Skeletal muscle cell (primary cell): ENCODE measurements at regions not wholly inside any gene's neighbourhood (a gene's known extent, or its start where the extent isn't known, plus 50 kb on each side); places are given as distances from the start of the nearest gene placed in this dataset.

Source experiments
- DNase-seq: peaks from one replicate; pipeline ENCODE4 v3.0.0-alpha.2; 2010; ENCODE audit warnings: low read depth
- H3K4me3 ChIP-seq: 2 replicates; pipeline ENCODE4 v1.5.1; 2011; ENCODE audit warnings: low read depth, mild to moderate bottlenecking, control low read depth, low read length, moderate library complexity

DNA sequence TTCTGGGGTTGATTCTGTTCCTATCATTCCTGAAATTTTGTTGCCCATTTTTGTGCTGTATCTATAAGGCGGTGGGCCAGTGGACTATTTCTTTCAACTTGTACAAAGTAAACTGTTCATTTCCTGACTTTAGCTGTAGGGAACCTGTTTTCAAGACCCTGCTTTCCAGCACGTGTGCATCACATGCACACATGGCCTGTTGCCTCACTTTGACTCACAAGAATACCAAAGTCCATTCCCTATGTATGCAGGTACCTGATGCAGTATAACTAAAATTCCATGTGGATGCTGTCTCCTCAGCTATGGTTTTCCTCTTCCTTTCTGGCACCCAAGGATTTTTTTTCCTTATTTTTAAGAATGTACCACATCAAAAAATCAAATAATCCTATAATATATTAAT is 284.1 kb upstream of the MANEA start:
- no peak for DNase-seq
- H3K4me3 ChIP-seq = no peak overlapping the region

- DNase-seq = no peak
- no peak overlapping the region for H3K4me3 ChIP-seq
Observed at GRCh38 chr6:95294043-95294442, 283.3 kb upstream of the MANEA start.

- no peak overlapping the region for H3K4me3 ChIP-seq
- no peak for DNase-seq
Observed at GRCh38 chr6:95309545-95309944, 267.8 kb upstream of the MANEA start.

DNA sequence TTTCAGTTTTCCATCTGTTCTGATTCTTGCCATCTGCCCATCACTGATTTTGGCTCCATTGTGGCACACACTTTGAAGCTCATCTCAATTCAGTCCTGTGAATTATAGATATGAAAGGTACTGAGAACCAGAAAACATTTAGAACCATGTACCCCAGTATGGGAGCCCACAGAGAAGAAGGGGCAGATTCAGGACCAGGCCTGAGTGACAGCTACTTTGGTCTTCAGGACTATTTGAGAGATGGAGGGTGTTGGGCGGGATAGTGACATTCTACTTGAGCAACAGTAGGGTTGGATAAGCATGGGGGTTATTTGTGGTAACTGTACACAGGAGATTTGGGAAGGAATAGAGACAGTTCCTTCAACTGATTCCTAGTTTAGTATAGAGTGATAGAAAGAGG is 259.2 kb upstream of the MANEA start:
- DNase-seq = no peak
- no peak overlapping the region for H3K4me3 ChIP-seq

GRCh38 chr6:95321126-95321525 is 256.2 kb upstream of the MANEA start:
- peak; percentile 62 for DNase-seq
- H3K4me3 ChIP-seq = no peak overlapping the region

GRCh38 chr6:95325916-95326315 is 251.4 kb upstream of the MANEA start:
- no peak overlapping the region for H3K4me3 ChIP-seq
- peak; percentile 7 for DNase-seq

DNA sequence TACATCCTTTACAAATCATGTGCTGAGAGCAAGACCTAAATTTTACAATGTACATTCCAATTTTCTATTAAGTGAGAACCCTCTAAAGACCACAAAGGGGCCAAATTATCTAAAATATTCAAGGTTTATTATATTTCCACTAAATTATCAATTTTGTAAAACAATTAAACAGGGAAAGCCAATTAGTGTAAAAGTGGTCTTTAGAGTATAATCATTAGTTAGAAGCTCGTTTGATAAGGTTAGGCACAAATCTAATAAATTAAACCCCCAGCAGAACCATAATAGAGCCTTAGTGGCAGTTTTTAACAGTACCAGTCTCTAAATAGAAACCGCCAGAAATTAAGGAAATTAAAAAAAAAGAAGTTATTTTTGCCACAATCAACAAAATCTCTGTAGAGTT is 249.1 kb upstream of the MANEA start:
- H3K4me3 ChIP-seq = no peak overlapping the region
- DNase-seq = no peak

- peak; percentile 5 for DNase-seq
- H3K4me3 ChIP-seq = no peak overlapping the region
Observed at GRCh38 chr6:95352064-95352795, 225.1 kb upstream of the MANEA start.

- H3K4me3 ChIP-seq = no peak overlapping the region
- no peak for DNase-seq
Observed at GRCh38 chr6:95354551-95354950, 222.8 kb upstream of the MANEA start.

DNA sequence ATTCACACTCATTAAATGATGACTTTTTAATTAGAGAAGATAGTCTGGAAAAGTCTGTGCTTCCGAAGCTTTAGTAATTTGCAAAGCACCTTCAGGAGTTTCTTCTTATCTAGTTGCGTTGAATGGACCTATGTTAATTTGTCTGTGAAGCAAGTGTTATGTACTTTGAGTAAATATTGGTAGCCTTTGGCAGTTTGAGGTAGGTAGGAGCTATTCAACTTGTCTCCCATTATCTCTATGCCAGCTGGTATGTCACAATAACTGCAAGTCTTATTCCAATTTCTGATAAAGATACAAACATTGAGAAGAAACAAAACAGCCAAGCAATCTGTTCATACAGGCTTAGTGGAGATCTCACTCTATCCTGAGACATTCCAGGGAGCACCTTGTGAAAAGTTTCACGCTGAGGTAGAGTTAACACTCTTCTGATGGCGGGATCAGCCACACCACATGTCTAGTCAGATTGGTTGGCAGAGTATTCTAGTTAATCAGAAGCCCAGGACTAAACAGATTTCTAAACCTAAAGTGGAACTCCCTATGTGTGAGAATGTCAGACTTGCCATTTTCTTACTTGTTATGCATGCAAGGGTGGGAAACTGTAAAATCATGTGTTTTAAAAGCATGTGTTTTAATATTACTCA is 219.8 kb upstream of the MANEA start:
- no peak for DNase-seq

GRCh38 chr6:95364016-95364604 is 213.2 kb upstream of the MANEA start:
- DNase-seq = no peak
- H3K4me3 ChIP-seq = no peak overlapping the region

More for the DNA sequence above, 219.8 kb upstream of the MANEA start:
- H3K4me3 ChIP-seq = no peak overlapping the region

- no peak overlapping the region for H3K4me3 ChIP-seq
- no peak for DNase-seq
Observed at GRCh38 chr6:95365454-95365853, 211.9 kb upstream of the MANEA start.

DNA sequence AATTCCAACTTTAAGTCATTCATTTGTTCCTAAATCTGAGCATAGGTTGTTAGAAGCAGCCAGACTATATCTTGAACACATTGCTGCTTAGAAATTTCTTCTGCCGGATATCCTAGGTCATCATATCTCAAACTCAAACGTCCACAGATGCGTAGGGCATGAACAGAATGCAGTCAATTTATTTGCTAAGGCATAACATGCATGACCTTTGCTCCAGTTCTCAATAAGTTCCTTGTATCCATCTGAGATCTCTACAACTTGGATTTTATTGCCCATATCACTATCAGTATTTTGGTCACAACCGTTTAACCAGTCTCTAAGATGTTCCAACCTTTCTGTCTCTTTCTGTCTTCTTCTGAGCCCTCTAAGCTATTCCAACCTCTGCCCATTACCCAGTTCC is 210.9 kb upstream of the MANEA start:
- DNase-seq = no peak
- H3K4me3 ChIP-seq = no peak overlapping the region

DNA sequence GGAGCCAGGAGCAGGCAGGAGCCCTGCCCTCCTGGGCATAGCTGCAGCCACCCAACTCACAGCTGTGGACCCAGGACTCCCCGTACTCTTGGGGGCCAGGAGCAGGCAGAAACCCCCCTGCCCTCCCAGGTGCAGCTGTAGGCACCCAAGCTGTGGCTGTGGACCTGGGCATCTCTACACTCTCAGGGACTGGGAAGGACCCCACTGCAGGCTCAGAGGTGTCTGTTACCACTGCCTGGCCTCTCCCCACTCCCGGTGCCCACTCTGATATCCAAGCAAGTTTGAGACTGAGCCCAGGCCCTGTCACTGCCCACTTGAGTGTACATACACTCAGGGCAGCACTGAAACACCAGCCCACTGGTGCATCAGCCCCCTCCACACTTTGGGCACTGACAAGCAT is 193.5 kb upstream of the MANEA start:
- no peak for DNase-seq
- no peak overlapping the region for H3K4me3 ChIP-seq

GRCh38 chr6:95384988-95385387 is 192.3 kb upstream of the MANEA start:
- no peak for DNase-seq
- H3K4me3 ChIP-seq = no peak overlapping the region

- H3K4me3 ChIP-seq = no peak overlapping the region
- DNase-seq = no peak
Observed at GRCh38 chr6:95387845-95388244, 189.5 kb upstream of the MANEA start.

- H3K4me3 ChIP-seq = no peak overlapping the region
- no peak for DNase-seq
Observed at GRCh38 chr6:95404777-95405176, 172.6 kb upstream of the MANEA start.

DNA sequence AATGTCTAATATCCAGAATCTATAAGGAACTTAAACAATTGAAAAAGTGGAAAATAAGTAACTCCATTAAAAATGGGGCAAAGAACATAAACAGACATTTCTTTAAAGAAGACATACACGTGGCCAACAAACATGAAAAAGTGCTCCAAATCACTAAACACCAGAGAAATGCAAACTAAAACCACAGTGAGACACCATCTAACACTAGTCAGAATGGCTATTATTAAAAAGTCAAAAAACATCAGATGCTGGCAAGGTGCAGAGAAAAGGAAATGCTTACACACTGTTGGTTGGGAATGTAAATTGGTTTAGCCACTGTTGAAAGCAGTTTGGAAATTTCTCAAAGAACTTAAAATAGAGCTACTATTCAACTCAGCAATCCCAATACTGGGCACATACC is 169.2 kb upstream of the MANEA start:
- no peak overlapping the region for H3K4me3 ChIP-seq
- no peak for DNase-seq

GRCh38 chr6:95410168-95410567 is 167.2 kb upstream of the MANEA start:
- H3K4me3 ChIP-seq = no peak overlapping the region

DNA sequence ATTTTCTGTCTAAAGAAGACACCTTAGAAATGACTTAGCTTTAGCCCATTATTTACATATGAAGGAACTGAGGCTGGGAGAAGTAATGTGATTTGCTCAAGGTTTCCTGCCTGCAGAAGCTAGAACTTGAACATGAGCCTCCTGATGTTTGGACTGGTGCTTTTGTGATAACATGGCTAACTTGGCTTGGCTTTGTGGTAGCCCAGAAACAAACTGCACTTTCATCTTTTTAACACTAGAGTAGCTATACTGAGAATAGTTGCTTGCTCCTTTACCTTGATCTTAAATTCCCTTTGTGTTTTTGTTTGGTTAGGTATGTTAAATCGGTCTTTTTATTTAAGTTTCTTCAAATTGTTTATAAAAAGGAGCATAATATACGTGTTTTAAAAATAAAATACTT is 163.5 kb upstream of the MANEA start:
- no peak overlapping the region for H3K4me3 ChIP-seq
- DNase-seq = no peak

More at GRCh38 chr6:95410168-95410567, 167.2 kb upstream of the MANEA start:
- no peak for DNase-seq

DNA sequence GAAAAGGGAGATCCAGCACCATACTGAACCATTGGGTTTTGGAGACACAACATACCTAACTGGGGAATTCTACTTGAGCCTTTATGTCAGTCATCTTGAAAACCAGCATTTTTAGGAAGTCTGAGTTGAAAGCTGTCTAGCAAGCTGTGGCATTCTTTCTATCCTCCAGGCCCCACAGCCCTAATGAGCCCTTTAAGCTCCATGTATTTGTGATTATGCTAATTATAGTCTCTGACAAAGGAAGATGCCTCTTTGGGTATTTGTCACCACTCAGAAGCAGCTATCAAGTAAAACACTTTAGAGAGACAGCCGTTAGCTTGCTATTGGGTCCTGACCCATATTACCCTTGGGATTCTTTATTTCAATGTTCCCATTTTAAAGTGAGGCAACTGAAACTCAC is 159.5 kb upstream of the MANEA start:
- no peak overlapping the region for H3K4me3 ChIP-seq
- DNase-seq = no peak
